ENCODE measurements at regions not wholly inside any gene's neighbourhood (a gene's known extent, or its start where the extent isn't known, plus 50 kb on each side); places are given as distances from the start of the nearest gene placed in this dataset.

DNA sequence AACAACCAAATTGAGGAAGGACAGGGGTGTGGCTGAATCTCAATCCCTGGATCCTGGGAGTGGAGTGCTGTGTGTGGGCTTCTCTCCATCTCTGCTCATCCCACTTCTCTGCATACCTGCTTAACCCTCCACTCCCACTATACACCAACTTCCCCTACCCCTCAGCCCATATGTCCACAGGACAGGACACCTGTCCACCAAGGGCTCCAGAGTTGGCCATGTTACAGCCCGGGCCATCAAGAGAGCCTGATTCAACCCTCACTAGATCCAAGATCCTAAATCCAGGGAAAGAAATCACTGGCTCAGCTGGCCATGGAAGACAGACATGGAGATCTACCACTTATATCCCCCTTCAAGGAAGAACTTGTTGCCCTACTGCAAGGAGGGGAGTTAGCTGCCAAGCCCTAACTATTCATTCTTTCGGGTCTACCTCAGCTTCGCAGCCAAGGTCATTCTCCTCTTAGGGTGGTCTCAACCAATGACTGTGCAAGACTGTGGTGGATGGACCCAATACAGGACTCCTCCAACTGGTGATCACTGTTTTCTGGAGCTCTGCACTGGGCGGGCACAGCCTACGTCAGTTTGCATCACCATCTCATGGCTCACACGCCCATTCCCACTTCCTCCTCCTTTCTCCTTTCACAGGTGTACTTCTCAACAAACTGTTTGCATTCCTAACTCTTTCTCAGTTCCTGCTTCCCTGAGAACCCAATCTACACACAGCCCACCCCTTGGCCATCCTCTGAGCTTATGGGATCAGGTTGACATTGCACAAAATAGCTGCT, 53.7 kb upstream of the ZBTB43 start:
- peaks cover 0 to 3% (median 0%) of the 10 kb centered on the region in 5 donors for H3K27me3 Mint-ChIP-seq
- no peak overlapping the region for H3K27ac Mint-ChIP-seq
- H3K4me3 Mint-ChIP-seq = peak overlapping the region in 1 of 10 donors; percentile 58
- H3K9me3 Mint-ChIP-seq = no peaks in the 10 kb centered on the region
- peaks cover 20 to 27% (median 22%) of the 10 kb centered on the region in 4 donors for H3K4me1 Mint-ChIP-seq
- ATAC-seq (no peak), DNase-seq (no peak)
- no peaks in the 10 kb centered on the region for H3K36me3 Mint-ChIP-seq
- POLR2A ChIA-PET = no interaction called here

DNA sequence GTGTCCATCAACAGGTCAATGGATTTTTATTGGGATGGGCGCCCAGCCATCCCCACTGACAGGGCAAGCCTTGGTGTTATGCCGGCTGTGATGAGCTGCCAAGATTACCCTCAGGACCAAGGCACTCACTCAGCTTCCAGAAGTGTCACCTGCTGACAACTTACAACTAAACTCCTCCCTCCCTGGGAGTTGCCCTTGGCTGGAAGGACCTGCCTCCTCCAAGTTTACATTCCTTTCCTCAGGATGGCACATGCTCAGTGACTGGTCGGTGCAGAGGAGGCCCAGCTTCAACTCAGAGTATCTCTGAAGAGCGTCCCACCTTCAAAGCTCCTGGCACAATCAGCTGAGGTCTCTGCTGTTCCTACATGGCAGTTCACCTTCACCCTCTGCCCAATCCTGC, 52.5 kb upstream of the ZBTB43 start:
- H3K4me3 Mint-ChIP-seq = no peak overlapping the region
- H3K9me3 Mint-ChIP-seq = no peaks in the 10 kb centered on the region
- ATAC-seq (no peak), DNase-seq (no peak)
- POLR2A ChIA-PET = no interaction called here
- H3K27ac Mint-ChIP-seq = no peak overlapping the region
- H3K27me3 Mint-ChIP-seq = peaks cover 0 to 3% (median 0%) of the 10 kb centered on the region in 5 donors
- peaks cover 16 to 19% (median 17%) of the 10 kb centered on the region in 4 donors for H3K4me1 Mint-ChIP-seq
- no peaks in the 10 kb centered on the region for H3K36me3 Mint-ChIP-seq

GRCh38 chr9:126752881-126753670, 51.8 kb upstream of the ZBTB43 start:
- peaks cover 10 to 14% (median 10%) of the 10 kb centered on the region in 4 donors for H3K4me1 Mint-ChIP-seq
- ATAC-seq (no peak), DNase-seq (no peak)
- H3K36me3 Mint-ChIP-seq = no peaks in the 10 kb centered on the region
- H3K9me3 Mint-ChIP-seq = no peaks in the 10 kb centered on the region
- H3K4me3 Mint-ChIP-seq = no peak overlapping the region
- H3K27ac Mint-ChIP-seq = peak overlapping the region in 1 of 10 donors; percentile 45
- POLR2A ChIA-PET = no interaction called here
- peaks cover 0 to 3% (median 0%) of the 10 kb centered on the region in 5 donors for H3K27me3 Mint-ChIP-seq

- Mint-ChIP-seq H3K4me1 (peaks cover 0 to 6% (median 0%) of the 10 kb centered on the region in 4 donors), H3K27ac (peak overlapping the region in 1 of 10 donors; percentile 14), H3K4me3 (no peak overlapping the region), H3K27me3 (peaks cover 0 to 3% (median 0%) of the 10 kb centered on the region in 5 donors), H3K36me3 (no peaks in the 10 kb centered on the region), H3K9me3 (no peaks in the 10 kb centered on the region)
- ATAC-seq (no peak), DNase-seq (no peak)
- POLR2A ChIA-PET = interaction anchor here (1.0 kb wide), 1 partner anchor 31 kb away, joined by 4 read pairs; no protein-coding TSS in a partner anchor
These were observed 50.2 kb upstream of the ZBTB43 start for GRCh38 chr9:126754436-126755316.

Measured in naive thymus-derived CD8-positive, alpha-beta T cell (primary cell).